ENCODE measurements at regions not wholly inside any gene's neighbourhood (a gene's known extent, or its start where the extent isn't known, plus 50 kb on each side); places are given as distances from the start of the nearest gene placed in this dataset.
"Not testable (repeated sequence)": the region's sequence is repeated elsewhere in the genome, so short reads cannot be mapped to it uniquely, and the experiment has no call there.

GRCh38 chr12:131471946-131472732 is 238.8 kb upstream of the SFSWAP start:
- H3K4me3 Mint-ChIP-seq, result no peak overlapping the region
- Histone ChIP-seq H3F3A (ENCODE audit: low read depth) (no peaks in the 10 kb centered on the region), H3K27ac (no peak overlapping the region), H3K27me3 (no peaks in the 10 kb centered on the region), H3K4me1 (no peaks in the 10 kb centered on the region), H3K4me2 (no peak overlapping the region), H3K4me3 (no peak overlapping the region), H3K9me3 (ENCODE audit: low read depth) (no peaks in the 10 kb centered on the region), H3K36me3 (no peaks in the 10 kb centered on the region), H4K20me1 (ENCODE audit: low read depth) (no peaks in the 10 kb centered on the region), H3K79me2 (ENCODE audit: low read depth) (no peaks in the 10 kb centered on the region), H3K9ac (no peak overlapping the region), H2AFZ (replicated peaks) (no peak overlapping the region)
- no peak for DNase-seq (ENCODE audit: low spot score)
- H3K4me1 Mint-ChIP-seq, result peaks cover 4% of the 10 kb centered on the region
- H3K27me3 Mint-ChIP-seq (ENCODE audit: insufficient read depth, low read depth), result no peaks in the 10 kb centered on the region
- H3K36me3 Mint-ChIP-seq, result no peaks in the 10 kb centered on the region
- H3K27ac Mint-ChIP-seq, result no peak overlapping the region
- TF ChIP-seq, protein P1, sequence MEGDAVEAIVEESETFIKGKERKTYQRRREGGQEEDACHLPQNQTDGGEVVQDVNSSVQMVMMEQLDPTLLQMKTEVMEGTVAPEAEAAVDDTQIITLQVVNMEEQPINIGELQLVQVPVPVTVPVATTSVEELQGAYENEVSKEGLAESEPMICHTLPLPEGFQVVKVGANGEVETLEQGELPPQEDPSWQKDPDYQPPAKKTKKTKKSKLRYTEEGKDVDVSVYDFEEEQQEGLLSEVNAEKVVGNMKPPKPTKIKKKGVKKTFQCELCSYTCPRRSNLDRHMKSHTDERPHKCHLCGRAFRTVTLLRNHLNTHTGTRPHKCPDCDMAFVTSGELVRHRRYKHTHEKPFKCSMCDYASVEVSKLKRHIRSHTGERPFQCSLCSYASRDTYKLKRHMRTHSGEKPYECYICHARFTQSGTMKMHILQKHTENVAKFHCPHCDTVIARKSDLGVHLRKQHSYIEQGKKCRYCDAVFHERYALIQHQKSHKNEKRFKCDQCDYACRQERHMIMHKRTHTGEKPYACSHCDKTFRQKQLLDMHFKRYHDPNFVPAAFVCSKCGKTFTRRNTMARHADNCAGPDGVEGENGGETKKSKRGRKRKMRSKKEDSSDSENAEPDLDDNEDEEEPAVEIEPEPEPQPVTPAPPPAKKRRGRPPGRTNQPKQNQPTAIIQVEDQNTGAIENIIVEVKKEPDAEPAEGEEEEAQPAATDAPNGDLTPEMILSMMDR (IDR thresholded peaks at IDR 0.05), result no peak
- no peak for TF ChIP-seq EZH2 (IDR thresholded peaks at IDR 0.05)
- TF ChIP-seq EZH2phosphoT487 (IDR thresholded peaks at IDR 0.05), result no peak
- H3K9me3 Mint-ChIP-seq, result peaks cover 5% of the 10 kb centered on the region

GRCh38 chr12:131473261-131473660 is 237.6 kb upstream of the SFSWAP start:
- TF ChIP-seq, protein P1 (IDR thresholded peaks at IDR 0.05), result no peak
- no peak for TF ChIP-seq EZH2 (IDR thresholded peaks at IDR 0.05)
- no peak for TF ChIP-seq EZH2phosphoT487 (IDR thresholded peaks at IDR 0.05)
- no peak overlapping the region for H3K27ac ChIP-seq
- no peaks in the 10 kb centered on the region for H3K4me1 ChIP-seq
- no peak for DNase-seq (ENCODE audit: low spot score)
- Mint-ChIP-seq H3K4me1 (peaks cover 4% of the 10 kb centered on the region), H3K36me3 (no peaks in the 10 kb centered on the region), H3K27me3 (ENCODE audit: insufficient read depth, low read depth) (no peaks in the 10 kb centered on the region), H3K9me3 (peaks cover 3% of the 10 kb centered on the region), H3K27ac (no peak overlapping the region), H3K4me3 (no peak overlapping the region)
- no peaks in the 10 kb centered on the region for H3K9me3 ChIP-seq (ENCODE audit: low read depth)
- H3K4me3 ChIP-seq, result no peak overlapping the region
- H3K79me2 ChIP-seq (ENCODE audit: low read depth), result no peaks in the 10 kb centered on the region
- no peaks in the 10 kb centered on the region for H4K20me1 ChIP-seq (ENCODE audit: low read depth)
- H3K9ac ChIP-seq, result no peak overlapping the region
- H3K4me2 ChIP-seq, result no peak overlapping the region
- no peaks in the 10 kb centered on the region for H3K27me3 ChIP-seq
- H3K36me3 ChIP-seq, result no peaks in the 10 kb centered on the region
- no peak overlapping the region for H2AFZ ChIP-seq (replicated peaks)
- H3F3A ChIP-seq (ENCODE audit: low read depth), result no peaks in the 10 kb centered on the region

- no peak overlapping the region for H2AFZ ChIP-seq (replicated peaks)
- H3K27ac ChIP-seq, result no peak overlapping the region
- H3K9me3 ChIP-seq (ENCODE audit: low read depth), result no peaks in the 10 kb centered on the region
- Mint-ChIP-seq H3K27me3 (ENCODE audit: insufficient read depth, low read depth) (no peaks in the 10 kb centered on the region), H3K36me3 (no peaks in the 10 kb centered on the region), H3K27ac (no peak overlapping the region), H3K9me3 (peaks cover 3% of the 10 kb centered on the region), H3K4me1 (peaks cover 4% of the 10 kb centered on the region), H3K4me3 (no peak overlapping the region)
- H3F3A ChIP-seq (ENCODE audit: low read depth), result no peaks in the 10 kb centered on the region
- TF ChIP-seq EZH2 (IDR thresholded peaks at IDR 0.05) (no peak), EZH2phosphoT487 (IDR thresholded peaks at IDR 0.05) (no peak)
- TF ChIP-seq, protein P1 (IDR thresholded peaks at IDR 0.05), result no peak
- H3K9ac ChIP-seq, result no peak overlapping the region
- H3K4me3 ChIP-seq, result no peak overlapping the region
- no peaks in the 10 kb centered on the region for H4K20me1 ChIP-seq (ENCODE audit: low read depth)
- H3K4me2 ChIP-seq, result no peak overlapping the region
- no peaks in the 10 kb centered on the region for H3K36me3 ChIP-seq
- no peaks in the 10 kb centered on the region for H3K79me2 ChIP-seq (ENCODE audit: low read depth)
- no peaks in the 10 kb centered on the region for H3K27me3 ChIP-seq
- no peak for DNase-seq (ENCODE audit: low spot score)
- no peaks in the 10 kb centered on the region for H3K4me1 ChIP-seq
These were observed 236.9 kb upstream of the SFSWAP start for GRCh38 chr12:131473741-131474709.

DNA sequence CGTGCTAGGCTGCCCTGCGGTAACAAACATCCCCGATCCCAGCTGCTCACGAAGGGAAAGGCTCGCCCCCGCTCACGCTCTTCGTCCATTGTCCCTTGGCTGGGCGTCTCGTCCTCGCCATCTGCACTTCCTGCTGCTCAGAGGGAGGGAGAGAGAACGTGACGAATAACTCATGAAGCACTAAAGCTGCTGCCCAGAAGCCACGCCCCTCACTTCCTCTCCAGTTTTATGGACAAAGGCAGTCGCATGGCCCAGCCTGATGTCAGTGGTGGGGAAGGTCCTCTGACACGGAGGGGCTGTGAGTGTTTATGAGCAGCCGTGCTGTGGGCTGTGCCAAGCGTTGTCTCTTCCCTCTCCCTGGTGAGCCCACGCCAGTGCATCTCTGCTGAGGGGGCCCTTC is 235.9 kb upstream of the SFSWAP start:
- H4K20me1 ChIP-seq (ENCODE audit: low read depth); H3K4me3 ChIP-seq: not testable (repeated sequence)

More for the DNA sequence above, 235.9 kb upstream of the SFSWAP start:
- H3F3A ChIP-seq (ENCODE audit: low read depth); H3K27ac Mint-ChIP-seq; DNase-seq (ENCODE audit: low spot score); H3K4me3 Mint-ChIP-seq; H3K4me2 ChIP-seq; H3K9me3 Mint-ChIP-seq; H3K4me1 Mint-ChIP-seq; H3K9me3 ChIP-seq (ENCODE audit: low read depth); H3K27ac ChIP-seq; H3K79me2 ChIP-seq (ENCODE audit: low read depth); H2AFZ ChIP-seq (replicated peaks); H3K27me3 Mint-ChIP-seq (ENCODE audit: insufficient read depth, low read depth); H3K27me3 ChIP-seq; H3K36me3 Mint-ChIP-seq; H3K9ac ChIP-seq; H3K4me1 ChIP-seq; H3K36me3 ChIP-seq: not testable (repeated sequence)
